GM21825 (cell line): ENCODE measurements at regions not wholly inside any gene's neighbourhood (a gene's known extent, or its start where the extent isn't known, plus 50 kb on each side); places are given as distances from the start of the nearest gene placed in this dataset.
"Not testable (repeated sequence)": the region's sequence is repeated elsewhere in the genome, so short reads cannot be mapped to it uniquely, and the experiment has no call there.

Experiments used
- ATAC-seq: cut with Tn5 transposase; IDR thresholded peaks from one replicate; pipeline ENCODE4 v1.9.1; 2021; ENCODE audit warnings: mild to moderate bottlenecking, moderate library complexity; ENCODE audit not compliant: unreplicated experiment

GRCh38 chr2:204138206-204138605 lies 201.6 kb downstream of the ICOS start:
- no peak for ATAC-seq

GRCh38 chr2:204140246-204140645 lies 203.7 kb downstream of the ICOS start:
- ATAC-seq = no peak

DNA sequence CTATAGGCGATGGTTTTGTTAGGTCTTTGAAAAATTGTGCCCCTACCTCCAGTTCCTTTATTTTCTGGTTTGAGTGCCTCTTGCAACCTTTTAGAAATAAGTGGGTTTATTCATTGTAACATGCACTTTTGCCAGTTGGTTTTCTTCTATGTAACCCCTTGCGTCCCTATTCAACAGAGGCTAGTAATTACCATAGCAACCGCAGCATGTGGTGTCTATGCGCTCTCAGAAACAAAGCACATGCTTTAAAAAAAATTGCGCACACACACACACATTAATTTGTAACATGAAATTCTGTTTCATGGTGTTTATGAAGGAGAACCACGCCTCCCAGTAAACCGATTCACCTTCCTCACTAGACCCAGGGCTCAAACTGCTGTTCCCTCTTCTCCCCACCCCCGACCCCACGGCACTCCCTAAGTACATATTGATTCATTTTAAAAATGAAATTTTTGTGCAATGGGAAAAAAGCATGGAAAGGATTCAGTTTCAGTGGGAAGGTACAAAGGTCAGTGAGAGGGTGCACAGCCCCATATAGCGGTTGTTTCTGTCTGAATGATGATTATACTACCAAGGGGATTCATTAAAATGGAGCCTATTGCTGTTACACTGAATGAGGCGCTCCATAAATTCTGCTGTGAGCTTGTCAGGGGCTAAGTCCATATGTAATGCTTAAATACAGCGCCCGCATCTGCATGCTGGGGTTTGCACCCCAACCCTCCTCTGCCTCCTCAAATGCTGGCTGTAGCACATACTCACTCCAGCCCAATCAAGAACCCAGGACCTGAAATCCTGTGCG lies 206.9 kb downstream of the ICOS start:
- no peak for ATAC-seq

- no peak for ATAC-seq
Observed at GRCh38 chr2:204144492-204144891, 207.9 kb downstream of the ICOS start.

DNA sequence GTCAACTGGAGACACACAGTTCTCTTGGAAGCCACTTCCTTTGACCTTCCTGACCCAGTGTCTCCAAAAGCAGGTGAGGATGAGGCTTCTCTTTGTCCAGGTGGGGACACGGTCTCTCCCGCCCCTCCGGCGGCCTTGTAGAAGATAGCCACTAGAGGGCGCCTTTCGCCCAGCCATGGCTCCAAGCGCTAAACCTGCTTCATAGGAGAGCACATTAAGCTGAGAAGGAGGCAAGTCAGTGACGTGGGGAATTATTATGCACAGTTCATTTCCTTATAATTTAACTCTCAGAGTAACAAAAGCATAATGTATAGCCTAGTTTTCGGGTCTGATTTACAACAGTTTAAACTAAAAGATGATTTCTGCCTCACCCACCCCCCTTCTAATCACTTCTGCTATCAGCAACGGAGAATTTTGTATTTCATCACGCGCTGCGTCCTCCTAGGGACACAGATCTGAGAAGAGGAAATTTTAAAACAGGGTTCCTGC lies 208.7 kb downstream of the ICOS start:
- ATAC-seq = peak; percentile 97

DNA sequence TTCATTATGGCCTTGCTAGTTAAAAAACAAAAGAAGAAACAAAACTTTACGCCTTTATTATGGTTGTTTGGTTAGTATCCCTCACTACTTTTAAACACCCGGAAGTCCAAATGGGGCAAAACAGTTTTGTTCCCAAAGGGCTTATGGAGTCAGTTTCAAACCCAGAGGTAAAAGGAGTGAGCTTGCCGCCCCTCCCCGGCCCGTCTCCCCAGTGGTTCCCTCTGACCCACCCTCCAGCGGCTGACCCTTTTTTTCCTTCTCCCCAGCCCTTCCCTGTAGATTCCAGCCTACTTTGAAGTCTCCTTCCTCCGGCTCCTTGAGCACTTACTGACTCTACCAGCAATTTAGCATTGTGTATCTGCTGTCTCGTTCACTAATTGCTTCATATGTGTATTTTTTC lies 209.2 kb downstream of the ICOS start:
- no peak for ATAC-seq

GRCh38 chr2:204147040-204147439 lies 210.5 kb downstream of the ICOS start:
- ATAC-seq = not testable (repeated sequence)

DNA sequence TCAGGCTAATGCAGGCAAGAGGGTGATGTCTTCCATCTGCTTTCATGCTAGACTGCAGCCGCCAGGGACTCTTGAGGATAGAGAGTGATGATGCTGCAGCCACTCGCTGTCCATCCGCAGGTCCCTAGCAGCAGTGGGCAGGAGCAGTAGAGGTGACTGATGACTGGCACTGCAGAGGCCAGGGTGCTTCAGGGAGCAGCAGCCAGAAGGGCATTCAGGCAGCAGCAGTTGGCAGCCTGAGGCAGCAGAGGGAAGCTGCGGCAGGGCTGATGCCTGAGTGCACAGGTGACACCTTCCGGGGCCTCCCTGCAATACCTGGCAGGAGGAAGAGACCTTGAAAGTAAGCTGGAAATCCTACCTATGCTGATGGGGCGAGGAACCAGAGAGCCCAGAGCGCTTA lies 214.2 kb downstream of the ICOS start:
- no peak for ATAC-seq

- no peak for ATAC-seq
Observed at GRCh38 chr2:204152616-204153015, 216.1 kb downstream of the ICOS start.

DNA sequence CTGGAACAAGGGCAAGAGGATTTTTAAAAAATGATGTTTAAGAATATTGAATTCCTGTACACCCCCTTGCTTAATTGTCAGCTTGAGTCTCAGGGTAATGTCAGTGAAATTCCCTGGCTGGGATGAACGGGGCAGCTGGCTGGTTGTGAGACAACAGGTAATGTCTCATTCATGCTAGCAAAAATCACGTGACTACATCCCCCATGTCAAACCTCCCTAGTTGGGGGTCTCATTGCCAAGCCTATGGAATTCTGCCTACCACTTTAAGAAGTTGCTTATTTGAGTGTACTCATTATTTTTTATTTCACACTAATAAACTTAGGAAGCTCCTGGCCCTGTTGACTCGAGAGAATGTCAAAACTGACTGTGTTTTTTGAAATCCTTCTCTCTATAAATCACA lies 218.3 kb downstream of the ICOS start:
- no peak for ATAC-seq

GRCh38 chr2:204156456-204156855 lies 219.9 kb downstream of the ICOS start:
- no peak for ATAC-seq

- no peak for ATAC-seq
Observed at GRCh38 chr2:204157684-204158083, 221.1 kb downstream of the ICOS start.

GRCh38 chr2:204159526-204159925 lies 223.0 kb downstream of the ICOS start:
- ATAC-seq = no peak

DNA sequence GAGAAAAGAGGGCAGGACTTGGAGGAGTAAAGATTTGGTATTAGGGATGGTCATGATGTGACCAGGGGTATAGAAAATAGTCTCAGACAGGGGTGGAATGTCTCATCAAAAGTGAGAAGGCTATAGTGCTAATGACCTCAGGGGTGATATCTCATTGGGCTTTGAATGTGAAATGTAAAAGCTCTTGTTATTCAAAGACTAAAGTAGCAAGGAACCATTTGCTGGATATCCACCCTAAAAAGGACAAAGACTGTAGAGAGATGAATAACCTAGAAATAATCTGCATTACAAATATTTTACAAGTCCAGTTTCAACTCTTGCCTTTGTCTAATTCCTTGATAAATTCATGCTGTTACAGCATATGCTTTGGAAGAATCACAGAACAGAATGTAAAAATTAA lies 224.4 kb downstream of the ICOS start:
- no peak for ATAC-seq

DNA sequence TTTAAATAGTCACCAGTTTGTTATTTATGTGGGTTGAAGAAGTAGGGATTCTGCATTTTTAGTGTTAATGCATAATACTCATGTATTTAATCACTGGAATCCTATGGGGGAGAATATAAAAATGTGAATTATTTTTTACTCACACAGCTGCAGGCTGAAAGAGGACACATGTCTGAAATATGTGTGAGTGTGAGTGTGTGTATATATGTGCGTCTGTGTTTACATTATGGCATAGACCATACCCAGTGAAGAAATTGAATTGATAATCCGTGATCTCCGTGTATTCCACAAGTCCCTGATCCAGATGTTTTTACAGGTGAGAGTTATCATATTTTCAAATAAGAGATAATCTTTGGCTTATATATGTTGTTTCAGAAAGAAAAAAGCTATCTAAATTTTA lies 225.3 kb downstream of the ICOS start:
- no peak for ATAC-seq

- no peak for ATAC-seq
Observed at GRCh38 chr2:204166961-204167360, 230.4 kb downstream of the ICOS start.

DNA sequence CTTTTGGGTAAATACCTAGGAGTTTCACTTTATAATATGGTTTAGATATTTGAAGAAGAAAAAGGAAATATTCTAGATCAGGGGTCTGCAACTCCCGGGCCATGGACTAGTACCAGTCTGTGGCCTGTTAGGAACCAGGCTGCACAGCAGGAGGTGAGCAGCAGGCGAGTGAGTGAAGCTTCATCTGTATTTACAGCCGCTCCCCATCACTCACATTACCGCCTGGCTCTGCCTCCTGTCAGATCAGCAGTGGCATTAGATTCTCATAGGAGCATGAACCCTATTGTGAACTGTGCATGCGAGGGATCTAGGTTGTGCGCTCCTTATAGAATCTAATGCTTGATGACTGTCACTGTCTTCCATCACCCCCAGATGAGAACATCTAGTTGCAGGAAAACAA lies 231.1 kb downstream of the ICOS start:
- ATAC-seq = not testable (repeated sequence)

- ATAC-seq = no peak
Observed at GRCh38 chr2:204170411-204170810, 233.8 kb downstream of the ICOS start.

- no peak for ATAC-seq
Observed at GRCh38 chr2:204171432-204172144, 235.0 kb downstream of the ICOS start.

GRCh38 chr2:204172145-204172600 lies 235.6 kb downstream of the ICOS start:
- ATAC-seq = no peak

DNA sequence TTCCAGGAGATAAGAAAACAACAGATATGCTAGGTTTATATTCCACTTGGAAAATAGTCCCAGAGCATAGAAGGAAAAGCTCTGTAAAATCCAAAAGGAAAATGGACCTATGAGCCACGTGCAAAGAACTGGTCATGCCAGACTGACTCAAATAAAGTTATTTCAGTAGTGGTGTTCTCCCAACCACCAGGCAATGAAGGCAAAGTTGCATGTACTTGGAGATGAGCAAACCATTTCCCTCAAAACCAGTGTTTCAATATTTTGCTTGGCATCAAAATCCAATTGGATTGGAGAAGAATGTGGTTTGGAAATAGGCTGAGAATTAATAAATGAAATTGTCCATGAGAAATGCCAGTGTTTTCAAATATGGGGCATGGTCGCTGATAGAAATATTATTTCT lies 237.5 kb downstream of the ICOS start:
- ATAC-seq = no peak
